ENCODE measurements at regions not wholly inside any gene's neighbourhood (a gene's known extent, or its start where the extent isn't known, plus 50 kb on each side); places are given as distances from the start of the nearest gene placed in this dataset.
A peak's percentile ranks its signal among the peaks of the same experiment; 100 is the strongest.
"Not testable (repeated sequence)": the region's sequence is repeated elsewhere in the genome, so short reads cannot be mapped to it uniquely, and the experiment has no call there.

GRCh38 chr12:74049348-74049747 is 488.3 kb upstream of the ATXN7L3B start:
- no peak for DNase-seq (ENCODE audit: low read depth in 3 of 3, low spot score in 2 of 3)

GRCh38 chr12:74051848-74052247 is 485.8 kb upstream of the ATXN7L3B start:
- DNase-seq (ENCODE audit: low read depth in 3 of 3, low spot score in 2 of 3), result no peak

- no peak for DNase-seq (ENCODE audit: low read depth in 3 of 3, low spot score in 2 of 3)
Measured at GRCh38 chr12:74066476-74066875, 471.2 kb upstream of the ATXN7L3B start.

GRCh38 chr12:74071182-74071581 is 466.5 kb upstream of the ATXN7L3B start:
- DNase-seq (ENCODE audit: low read depth in 3 of 3, low spot score in 2 of 3), result no peak

- no peak for DNase-seq (ENCODE audit: low read depth in 3 of 3, low spot score in 2 of 3)
Measured at GRCh38 chr12:74076918-74077317, 460.7 kb upstream of the ATXN7L3B start.

- DNase-seq (ENCODE audit: low read depth in 3 of 3, low spot score in 2 of 3), result no peak
Measured at GRCh38 chr12:74105434-74105833, 432.2 kb upstream of the ATXN7L3B start.

- DNase-seq (ENCODE audit: low read depth in 3 of 3, low spot score in 2 of 3), result no peak
Measured at GRCh38 chr12:74108729-74109128, 428.9 kb upstream of the ATXN7L3B start.

GRCh38 chr12:74111688-74112360 is 425.8 kb upstream of the ATXN7L3B start:
- DNase-seq (ENCODE audit: low read depth in 3 of 3, low spot score in 2 of 3), result peak in 1 of 3 donors; percentile 8

- no peak for DNase-seq (ENCODE audit: low read depth in 3 of 3, low spot score in 2 of 3)
Measured at GRCh38 chr12:74119811-74120362, 417.7 kb upstream of the ATXN7L3B start.

- no peak for DNase-seq (ENCODE audit: low read depth in 3 of 3, low spot score in 2 of 3)
Measured at GRCh38 chr12:74120644-74121043, 417.0 kb upstream of the ATXN7L3B start.

- DNase-seq (ENCODE audit: low read depth in 3 of 3, low spot score in 2 of 3), result no peak
Measured at GRCh38 chr12:74129702-74130101, 407.9 kb upstream of the ATXN7L3B start.

- no peak for DNase-seq (ENCODE audit: low read depth in 3 of 3, low spot score in 2 of 3)
Measured at GRCh38 chr12:74144396-74144795, 393.2 kb upstream of the ATXN7L3B start.

GRCh38 chr12:74145328-74145727 is 392.3 kb upstream of the ATXN7L3B start:
- DNase-seq (ENCODE audit: low read depth in 3 of 3, low spot score in 2 of 3), result no peak

GRCh38 chr12:74148849-74149248 is 388.8 kb upstream of the ATXN7L3B start:
- no peak for DNase-seq (ENCODE audit: low read depth in 3 of 3, low spot score in 2 of 3)

GRCh38 chr12:74152370-74152769 is 385.3 kb upstream of the ATXN7L3B start:
- DNase-seq (ENCODE audit: low read depth in 3 of 3, low spot score in 2 of 3), result no peak

- no peak for DNase-seq (ENCODE audit: low read depth in 3 of 3, low spot score in 2 of 3)
Measured at GRCh38 chr12:74166096-74166495, 371.5 kb upstream of the ATXN7L3B start.

GRCh38 chr12:74169607-74170006 is 368.0 kb upstream of the ATXN7L3B start:
- no peak for DNase-seq (ENCODE audit: low read depth in 3 of 3, low spot score in 2 of 3)

GRCh38 chr12:74170645-74171477 is 366.8 kb upstream of the ATXN7L3B start:
- no peak for DNase-seq (ENCODE audit: low read depth in 3 of 3, low spot score in 2 of 3)

- DNase-seq (ENCODE audit: low read depth in 3 of 3, low spot score in 2 of 3), result no peak
Measured at GRCh38 chr12:74171478-74171909, 366.1 kb upstream of the ATXN7L3B start.

- DNase-seq (ENCODE audit: low read depth in 3 of 3, low spot score in 2 of 3), result not testable (repeated sequence)
Measured at GRCh38 chr12:74174961-74175360, 362.7 kb upstream of the ATXN7L3B start.

GRCh38 chr12:74185360-74185759 is 352.3 kb upstream of the ATXN7L3B start:
- DNase-seq (ENCODE audit: low read depth in 3 of 3, low spot score in 2 of 3), result no peak

- no peak for DNase-seq (ENCODE audit: low read depth in 3 of 3, low spot score in 2 of 3)
Measured at GRCh38 chr12:74193191-74193590, 344.4 kb upstream of the ATXN7L3B start.
